Middle frontal gyrus (tissue), 1 donor: ENCODE measurements at regions not wholly inside any gene's neighbourhood (a gene's known extent, or its start where the extent isn't known, plus 50 kb on each side); places are given as distances from the start of the nearest gene placed in this dataset.
A peak's percentile ranks its signal among the peaks of the same experiment; 100 is the strongest.
"Not testable (repeated sequence)": the region's sequence is repeated elsewhere in the genome, so short reads cannot be mapped to it uniquely, and the experiment has no call there.

Experiments
- DNase-seq: peaks from one replicate; pipeline ENCODE4 v3.0.0-alpha.2; 2015; ENCODE audit warnings: low spot score; ENCODE audit errors: extremely low spot score

DNA sequence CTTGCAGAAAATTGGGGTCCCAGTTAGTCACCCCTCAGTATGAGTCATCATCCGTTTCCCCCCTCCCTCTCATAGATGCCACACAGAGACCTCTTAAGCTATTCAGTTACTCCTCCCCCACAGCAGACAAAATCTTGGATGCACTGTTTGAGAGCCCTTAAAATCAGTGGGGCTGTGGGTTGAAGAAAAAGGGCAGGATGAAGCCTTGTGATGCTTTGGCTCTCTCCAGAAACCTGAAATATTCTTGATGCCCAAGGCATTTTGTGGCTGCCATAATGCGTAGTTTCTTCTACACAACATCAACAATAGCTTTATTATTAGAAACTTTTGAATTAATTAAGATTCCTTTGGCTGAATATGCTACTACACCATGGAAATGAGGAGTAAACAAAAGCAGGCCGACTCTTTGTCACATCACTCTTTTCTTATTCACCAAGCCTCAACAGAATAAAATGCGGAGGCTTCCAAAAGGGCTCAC lies 133.8 kb downstream of the MRPS30 start:
- no peak for DNase-seq

DNA sequence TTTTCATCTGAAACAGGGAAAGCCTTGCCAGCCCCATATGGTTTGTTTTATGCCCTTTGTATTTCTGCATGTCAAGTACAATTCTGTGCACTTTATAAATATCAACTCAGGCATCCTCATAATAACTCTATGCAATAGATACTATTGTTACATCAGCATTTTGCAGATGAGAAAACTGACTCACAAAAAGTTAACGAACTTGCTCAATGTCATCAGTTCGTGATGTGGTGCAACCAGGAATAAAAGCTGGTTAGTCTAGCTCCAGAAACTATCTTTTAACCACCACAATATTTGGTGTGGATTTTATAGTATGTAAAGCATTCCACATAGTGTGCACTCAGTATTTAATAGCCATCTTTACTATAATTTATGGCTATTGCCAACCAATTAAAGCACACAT lies 134.9 kb downstream of the MRPS30 start:
- no peak for DNase-seq

DNA sequence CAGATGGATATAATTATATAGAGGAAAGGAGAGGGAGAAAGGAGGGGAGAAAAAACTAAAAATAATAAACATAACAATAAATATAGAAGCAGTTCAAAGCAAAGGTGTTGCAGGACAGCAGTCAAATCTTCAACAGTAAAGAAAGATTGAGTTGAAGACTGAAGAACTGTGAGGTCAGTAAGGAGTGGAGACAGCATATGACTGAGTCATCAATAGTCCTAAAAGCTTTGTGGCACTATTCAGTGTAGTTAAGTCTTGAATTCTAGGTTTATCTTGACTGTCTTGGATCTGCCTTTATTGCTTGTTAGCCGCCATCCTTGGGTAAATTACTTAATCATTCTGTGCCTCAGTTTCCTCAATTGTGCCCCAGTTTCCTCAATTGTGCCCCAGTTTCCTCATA lies 137.0 kb downstream of the MRPS30 start:
- DNase-seq = no peak

GRCh38 chr5:44949687-44950086 lies 140.9 kb downstream of the MRPS30 start:
- no peak for DNase-seq

GRCh38 chr5:44951371-44951770 lies 142.6 kb downstream of the MRPS30 start:
- no peak for DNase-seq

DNA sequence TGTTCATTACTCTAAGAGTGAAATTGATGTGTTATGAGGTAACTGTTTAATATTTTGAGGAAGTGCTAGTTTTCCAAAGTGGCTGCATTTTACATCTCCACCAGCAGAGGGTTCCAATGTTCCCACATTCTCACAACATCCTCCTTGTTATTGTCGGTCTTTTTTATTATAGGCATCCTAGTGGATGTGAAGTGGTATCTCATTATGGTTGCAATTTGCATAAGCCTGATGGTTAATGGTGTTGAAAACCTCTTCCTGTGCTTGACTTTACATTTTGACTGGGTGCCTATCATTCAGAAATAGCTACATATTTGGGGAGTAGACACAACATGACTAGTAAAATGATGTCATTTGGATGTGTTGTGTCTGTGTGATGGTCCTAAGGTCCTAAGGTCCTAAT lies 143.6 kb downstream of the MRPS30 start:
- DNase-seq = no peak

DNA sequence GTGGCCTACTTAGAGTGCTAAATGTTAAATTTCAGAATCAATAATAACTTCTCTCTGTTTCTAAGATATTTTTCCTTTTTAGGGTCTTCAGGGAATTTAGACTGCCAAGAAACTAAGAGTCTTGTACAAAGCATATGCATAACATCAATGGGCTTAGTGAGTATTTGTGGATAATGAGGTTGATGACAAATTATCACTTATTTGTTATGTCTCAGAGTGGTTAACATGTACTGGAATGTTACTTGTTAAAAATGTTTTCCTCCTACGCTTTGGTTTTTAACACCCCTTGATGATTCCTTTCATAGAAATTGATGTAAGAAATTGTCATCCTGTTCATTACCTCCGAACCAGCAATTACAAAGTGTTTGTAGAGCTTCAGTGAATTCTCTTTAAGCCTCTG lies 144.3 kb downstream of the MRPS30 start:
- DNase-seq = no peak

- not testable (repeated sequence) for DNase-seq
These were observed 150.3 kb downstream of the MRPS30 start for GRCh38 chr5:44958943-44959454.

GRCh38 chr5:44969825-44970224 lies 161.1 kb downstream of the MRPS30 start:
- DNase-seq = no peak

GRCh38 chr5:44970963-44971362 lies 162.2 kb downstream of the MRPS30 start:
- DNase-seq = not testable (repeated sequence)

DNA sequence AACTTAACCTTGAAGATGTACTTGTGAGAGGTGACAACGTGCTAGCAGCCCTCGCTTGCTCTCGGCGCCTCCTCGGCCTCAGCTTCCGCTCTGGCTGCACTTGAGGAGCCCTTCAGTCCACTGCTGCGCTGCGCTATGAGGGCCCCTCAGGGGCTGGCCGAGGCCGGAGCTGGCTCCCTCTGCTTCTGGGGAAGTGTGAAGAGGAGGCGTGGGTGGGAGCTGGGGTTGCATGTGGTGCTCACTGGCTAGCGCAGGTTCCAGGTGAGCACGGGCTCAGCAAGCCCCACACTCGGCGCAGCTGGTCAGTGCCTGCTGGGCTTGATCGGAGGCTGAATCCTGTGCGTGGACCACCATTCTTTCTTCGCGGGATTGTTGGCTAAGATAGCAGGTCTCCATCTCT lies 166.1 kb downstream of the MRPS30 start:
- no peak for DNase-seq

- no peak for DNase-seq
These were observed 173.0 kb downstream of the MRPS30 start for GRCh38 chr5:44981708-44982107.

- no peak for DNase-seq
These were observed 174.3 kb downstream of the MRPS30 start for GRCh38 chr5:44983006-44983405.

- DNase-seq = no peak
These were observed 178.3 kb downstream of the MRPS30 start for GRCh38 chr5:44987026-44987425.

DNA sequence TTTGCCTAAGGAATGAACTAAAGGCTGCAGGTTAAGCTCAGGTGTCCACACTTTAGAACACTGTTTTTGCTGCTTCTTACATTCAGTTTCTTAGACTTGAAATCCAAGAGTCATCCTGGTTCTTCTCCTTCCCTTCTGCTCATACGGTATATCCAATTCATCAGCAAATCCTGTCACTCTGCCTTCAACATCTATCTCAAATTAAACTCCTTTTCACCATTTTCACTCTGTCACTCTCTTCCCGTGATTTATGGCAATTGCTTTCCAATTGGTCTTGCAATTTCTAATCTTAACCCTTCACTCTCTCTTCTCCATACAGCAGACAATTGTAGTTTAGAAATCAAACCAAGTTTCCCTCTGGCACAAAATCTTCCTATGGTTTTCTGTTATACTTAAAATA lies 182.9 kb downstream of the MRPS30 start:
- no peak for DNase-seq

- no peak for DNase-seq
These were observed 184.5 kb downstream of the MRPS30 start for GRCh38 chr5:44993286-44993685.

GRCh38 chr5:44997506-44997905 lies 188.8 kb downstream of the MRPS30 start:
- no peak for DNase-seq

DNA sequence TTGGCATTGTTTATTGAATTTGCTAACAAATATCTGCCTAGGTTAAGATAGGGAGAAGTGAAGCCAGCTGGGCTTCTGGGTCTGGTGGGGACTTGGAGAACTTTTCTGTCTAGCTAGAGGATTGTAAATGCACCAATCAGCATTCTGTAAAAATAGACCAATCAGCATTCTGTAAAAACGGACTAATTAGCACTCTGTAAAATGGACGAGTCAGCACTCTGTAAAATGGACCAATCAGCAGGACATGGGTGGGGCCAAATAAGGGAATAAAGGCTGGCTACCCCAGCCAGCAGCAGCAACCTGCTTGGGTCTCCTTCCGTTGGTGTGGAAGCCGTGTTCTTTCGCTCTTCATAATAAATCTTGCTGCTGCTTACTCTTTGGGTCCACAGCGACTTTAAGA lies 198.4 kb downstream of the MRPS30 start:
- DNase-seq = not testable (repeated sequence)

- no peak for DNase-seq
These were observed 208.8 kb downstream of the MRPS30 start for GRCh38 chr5:45017568-45017967.

DNA sequence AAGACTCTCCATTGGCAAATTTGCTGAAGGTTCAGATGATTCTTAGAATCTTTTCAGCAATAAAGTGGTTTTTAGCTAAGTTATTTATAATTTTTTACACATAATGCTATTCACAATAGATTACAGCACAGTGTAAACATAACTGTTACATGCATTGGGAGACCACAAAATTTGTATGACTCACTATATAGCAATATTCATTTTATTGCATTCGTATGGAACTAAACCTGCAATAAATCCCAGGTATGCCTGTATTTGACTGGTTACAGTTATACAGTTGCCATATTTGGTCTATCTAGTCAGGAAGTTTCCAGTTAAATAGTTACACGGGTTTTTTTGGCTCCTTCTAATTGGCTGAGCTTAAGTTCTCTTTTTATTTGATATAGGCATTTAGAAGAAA lies 220.8 kb downstream of the MRPS30 start:
- DNase-seq = no peak

DNA sequence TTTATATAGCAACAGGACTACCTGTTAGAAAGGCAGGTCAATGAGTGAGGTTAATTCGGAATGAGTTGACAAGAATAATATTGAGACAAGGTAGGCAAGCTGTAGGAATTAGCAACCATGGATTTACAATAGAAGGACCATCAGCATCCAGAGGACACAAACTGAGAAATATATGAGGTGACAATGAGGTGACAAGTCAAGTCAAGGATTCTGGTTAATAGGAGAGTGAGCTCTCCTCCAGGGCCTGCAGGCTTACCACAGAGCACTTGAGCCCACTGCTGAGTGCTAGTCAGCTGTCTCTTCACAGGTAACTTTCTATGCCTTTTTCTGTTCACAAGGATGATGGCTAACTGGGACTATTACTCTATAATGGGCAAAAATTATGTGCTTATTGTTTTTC lies 227.2 kb downstream of the MRPS30 start:
- no peak for DNase-seq

DNA sequence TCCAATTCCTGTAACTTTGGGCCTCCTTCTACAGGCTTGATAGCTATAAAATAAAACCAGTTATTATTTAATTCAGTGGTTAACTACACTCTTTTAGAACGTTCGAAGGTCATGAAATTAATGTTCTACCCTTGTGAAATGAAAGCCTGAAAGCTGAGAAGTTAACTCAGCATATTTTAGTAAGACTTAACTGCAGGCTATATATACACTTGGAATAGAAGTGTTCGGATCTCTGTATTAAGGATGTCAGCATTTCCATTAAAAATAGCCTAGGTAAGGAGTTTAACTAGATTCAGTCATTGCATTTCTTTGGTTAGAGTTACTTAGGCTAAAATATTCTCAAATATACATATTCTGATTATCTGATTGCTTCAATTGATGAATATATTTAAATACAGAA lies 229.2 kb downstream of the MRPS30 start:
- DNase-seq = no peak

DNA sequence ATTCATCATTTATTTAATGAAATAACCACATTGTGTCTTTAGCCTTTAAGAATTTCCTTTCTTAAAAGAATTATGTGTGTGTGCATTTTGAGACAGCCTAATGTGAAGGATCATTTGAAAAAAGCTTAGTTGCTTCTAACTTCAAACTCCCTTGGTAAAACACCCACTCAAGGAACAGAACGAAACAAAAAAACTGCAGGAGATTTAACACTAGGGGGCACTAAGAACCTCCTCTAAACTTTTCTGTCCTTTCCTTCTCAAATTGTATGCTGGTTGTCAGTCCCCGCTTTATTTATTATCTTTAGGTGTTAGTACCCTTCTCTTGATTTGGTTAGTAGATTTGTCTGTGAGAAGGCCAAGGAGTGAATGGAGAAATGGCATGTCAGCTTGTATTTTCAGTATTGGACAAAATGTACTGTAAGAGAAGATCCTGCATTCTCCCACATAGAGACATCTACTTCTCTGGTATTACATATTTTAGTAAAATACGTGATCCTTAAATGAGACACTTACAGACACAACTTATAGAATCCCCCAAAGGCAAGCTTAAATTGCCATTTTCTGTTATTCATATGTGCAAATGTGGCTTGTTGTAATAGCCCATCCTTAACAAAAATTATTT lies 229.7 kb downstream of the MRPS30 start:
- DNase-seq = peak; percentile 33

- no peak for DNase-seq
These were observed 233.5 kb downstream of the MRPS30 start for GRCh38 chr5:45042283-45042682.
